ENCODE measurements at regions not wholly inside any gene's neighbourhood (a gene's known extent, or its start where the extent isn't known, plus 50 kb on each side); places are given as distances from the start of the nearest gene placed in this dataset.

GRCh38 chr3:158976966-158977365 lies 175.1 kb downstream of the MFSD1 start:
- Histone ChIP-seq H2AFZ (ENCODE audit: low read depth) (no peak overlapping the region), H3K27me3 (ENCODE audit: insufficient read depth, low read depth) (no peaks in the 10 kb centered on the region), H4K20me1 (ENCODE audit: insufficient read depth) (no peaks in the 10 kb centered on the region), H3K27ac (no peak overlapping the region), H3K4me3 (IDR thresholded peaks at IDR 0.05; ENCODE audit: insufficient read depth, low read depth, low read length) (no peak overlapping the region), H3K4me2 (no peak overlapping the region), H3K36me3 (ENCODE audit: insufficient read depth) (no peaks in the 10 kb centered on the region), H3K4me1 (ENCODE audit: low read depth, poor library complexity, severe bottlenecking) (no peaks in the 10 kb centered on the region), H3K79me2 (ENCODE audit: insufficient read depth, low read depth) (no peaks in the 10 kb centered on the region), H3K9ac (no peak overlapping the region)
- TF ChIP-seq CTCF (conservative IDR thresholded peaks at IDR 0.05; ENCODE audit: low read depth, low read length) = no peak

DNA sequence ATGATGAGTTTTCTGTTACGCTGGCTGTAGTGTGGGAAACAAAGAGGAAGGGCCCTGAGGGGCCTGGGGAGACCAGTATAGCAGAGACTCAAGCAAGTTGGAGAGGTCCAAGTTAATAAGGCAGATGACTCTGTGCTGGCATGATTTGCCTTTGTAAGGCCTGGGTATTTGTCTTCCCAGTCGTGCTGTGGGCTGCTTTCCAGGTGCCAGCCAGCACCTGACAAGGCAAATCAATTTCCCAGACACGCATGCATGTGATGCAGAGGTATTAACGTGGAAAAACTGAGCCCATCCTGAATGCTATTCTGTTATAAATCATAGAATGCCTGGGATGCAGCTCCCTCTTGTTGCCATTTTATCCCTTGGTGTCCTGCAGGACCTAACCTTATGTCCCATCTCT lies 175.6 kb downstream of the MFSD1 start:
- TF ChIP-seq CTCF (conservative IDR thresholded peaks at IDR 0.05; ENCODE audit: low read depth, low read length) = no peak
- Histone ChIP-seq H3K4me1 (ENCODE audit: low read depth, poor library complexity, severe bottlenecking) (no peaks in the 10 kb centered on the region), H3K4me3 (IDR thresholded peaks at IDR 0.05; ENCODE audit: insufficient read depth, low read depth, low read length) (no peak overlapping the region), H2AFZ (ENCODE audit: low read depth) (no peak overlapping the region), H3K9ac (no peak overlapping the region), H3K79me2 (ENCODE audit: insufficient read depth, low read depth) (no peaks in the 10 kb centered on the region), H3K27me3 (ENCODE audit: insufficient read depth, low read depth) (no peaks in the 10 kb centered on the region), H4K20me1 (ENCODE audit: insufficient read depth) (no peaks in the 10 kb centered on the region), H3K27ac (no peak overlapping the region), H3K36me3 (ENCODE audit: insufficient read depth) (no peaks in the 10 kb centered on the region), H3K4me2 (no peak overlapping the region)

DNA sequence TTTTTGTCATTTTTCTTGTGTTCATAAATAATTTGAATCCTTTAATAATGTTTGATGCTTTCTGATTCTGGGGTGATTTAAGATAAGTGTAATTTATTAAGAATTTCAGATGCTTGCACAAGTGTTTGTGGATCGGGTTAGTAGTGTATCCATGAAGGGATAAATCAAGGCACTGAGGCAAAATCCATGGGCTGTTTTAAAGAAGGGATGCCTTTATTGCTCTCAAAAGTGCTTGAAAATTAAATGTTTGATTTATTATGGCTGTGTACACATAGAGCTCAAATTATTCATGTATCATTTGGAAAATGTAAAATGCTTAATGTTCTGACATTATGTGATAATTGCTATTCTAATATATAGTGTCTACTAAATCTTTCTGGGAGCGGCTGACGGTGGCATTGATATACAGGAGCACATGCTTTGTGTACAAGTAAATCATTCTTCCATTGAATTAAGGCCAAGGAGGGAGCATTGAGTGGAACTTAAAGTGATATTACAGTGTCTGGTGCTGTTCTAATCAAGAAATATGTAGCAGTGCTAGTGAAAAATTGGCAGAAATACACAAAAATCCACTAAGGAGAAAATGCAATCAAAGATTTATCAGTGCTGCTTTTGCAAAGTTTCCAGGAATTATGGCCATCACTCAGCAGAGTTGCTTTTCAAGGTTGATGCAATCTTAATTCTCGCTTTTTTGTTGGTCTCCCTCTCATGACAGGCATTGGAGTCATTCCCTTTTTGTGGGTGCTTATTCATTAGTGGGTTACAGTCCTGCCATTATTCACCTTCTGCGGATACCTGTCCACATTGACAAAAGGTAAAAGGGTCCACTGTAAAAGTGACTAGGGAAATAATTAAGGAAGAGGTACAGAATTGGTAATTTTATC lies 181.6 kb downstream of the MFSD1 start:
- H3K27ac ChIP-seq = no peak overlapping the region
- H3K4me1 ChIP-seq (ENCODE audit: low read depth, poor library complexity, severe bottlenecking) = no peaks in the 10 kb centered on the region
- H3K36me3 ChIP-seq (ENCODE audit: insufficient read depth) = no peaks in the 10 kb centered on the region
- H3K9ac ChIP-seq = no peak overlapping the region
- no peaks in the 10 kb centered on the region for H3K79me2 ChIP-seq (ENCODE audit: insufficient read depth, low read depth)
- no peak overlapping the region for H3K4me2 ChIP-seq
- H2AFZ ChIP-seq (ENCODE audit: low read depth) = no peak overlapping the region
- no peak for TF ChIP-seq CTCF (conservative IDR thresholded peaks at IDR 0.05; ENCODE audit: low read depth, low read length)
- no peaks in the 10 kb centered on the region for H3K27me3 ChIP-seq (ENCODE audit: insufficient read depth, low read depth)
- H4K20me1 ChIP-seq (ENCODE audit: insufficient read depth) = no peaks in the 10 kb centered on the region
- H3K4me3 ChIP-seq (IDR thresholded peaks at IDR 0.05; ENCODE audit: insufficient read depth, low read depth, low read length) = no peak overlapping the region

- Histone ChIP-seq H3K4me3 (IDR thresholded peaks at IDR 0.05; ENCODE audit: insufficient read depth, low read depth, low read length) (no peak overlapping the region), H3K79me2 (ENCODE audit: insufficient read depth, low read depth) (no peaks in the 10 kb centered on the region), H3K9ac (no peak overlapping the region), H3K27me3 (ENCODE audit: insufficient read depth, low read depth) (no peaks in the 10 kb centered on the region), H3K4me1 (ENCODE audit: low read depth, poor library complexity, severe bottlenecking) (peaks cover 18% of the 10 kb centered on the region), H2AFZ (ENCODE audit: low read depth) (peak overlapping the region; percentile 67; the same call in 1 of the 2 replicates), H3K36me3 (ENCODE audit: insufficient read depth) (no peaks in the 10 kb centered on the region), H4K20me1 (ENCODE audit: insufficient read depth) (no peaks in the 10 kb centered on the region), H3K27ac (no peak overlapping the region), H3K4me2 (peak overlapping the region; percentile 40; the same call in 1 of the 2 replicates)
- TF ChIP-seq CTCF (conservative IDR thresholded peaks at IDR 0.05; ENCODE audit: low read depth, low read length) = no peak
Measured at GRCh38 chr3:158991146-158991705, 189.4 kb downstream of the MFSD1 start.

Data from KMS-11 (cell line).